ENCODE measurements at regions not wholly inside any gene's neighbourhood (a gene's known extent, or its start where the extent isn't known, plus 50 kb on each side); places are given as distances from the start of the nearest gene placed in this dataset.

GRCh38 chr11:101401245-101401644 is 182.6 kb downstream of the TRPC6 start:
- no peak overlapping the region for H3K4me3 ChIP-seq
- peaks cover 0 to 2% of the 10 kb centered on the region in 2 donors for H3K4me1 ChIP-seq
- TF ChIP-seq CTCF (IDR thresholded peaks at IDR 0.05), result no peak
- H3K9me3 ChIP-seq, result no peaks in the 10 kb centered on the region
- no peaks in the 10 kb centered on the region for H3K36me3 ChIP-seq
- no peak for DNase-seq (ENCODE audit: low spot score in 2 of 2)
- H3K27me3 ChIP-seq, result no peaks in the 10 kb centered on the region
- H3K27ac ChIP-seq, result no peak overlapping the region
- intact Hi-C loops (cut with DNase I), result no loop called here

- Histone ChIP-seq H3K9me3 (no peaks in the 10 kb centered on the region), H3K4me1 (peaks cover 0 to 2% of the 10 kb centered on the region in 2 donors), H3K36me3 (no peaks in the 10 kb centered on the region), H3K4me3 (no peak overlapping the region), H3K27me3 (no peaks in the 10 kb centered on the region), H3K27ac (peak overlapping the region; percentile 3 to 31)
- no peak for TF ChIP-seq CTCF (IDR thresholded peaks at IDR 0.05)
- intact Hi-C loops (cut with DNase I), result no loop called here
- no peak for DNase-seq (ENCODE audit: low spot score in 2 of 2)
Observed at GRCh38 chr11:101397979-101398378, 185.8 kb downstream of the TRPC6 start.

- no peak for DNase-seq (ENCODE audit: low spot score in 2 of 2)
- Histone ChIP-seq H3K9me3 (no peaks in the 10 kb centered on the region), H3K36me3 (no peaks in the 10 kb centered on the region), H3K27ac (no peak overlapping the region), H3K27me3 (no peaks in the 10 kb centered on the region), H3K4me3 (no peak overlapping the region), H3K4me1 (no peaks in the 10 kb centered on the region)
- intact Hi-C loops (cut with DNase I), result no loop called here
- TF ChIP-seq CTCF (IDR thresholded peaks at IDR 0.05), result peak in 1 of 3 experiments; percentile 23
Observed at GRCh38 chr11:101390539-101390938, 193.3 kb downstream of the TRPC6 start.

- Histone ChIP-seq H3K27me3 (no peaks in the 10 kb centered on the region), H3K9me3 (peaks cover 0 to 13% of the 10 kb centered on the region in 2 donors), H3K4me3 (no peak overlapping the region), H3K36me3 (no peaks in the 10 kb centered on the region), H3K4me1 (no peaks in the 10 kb centered on the region), H3K27ac (no peak overlapping the region)
- DNase-seq (ENCODE audit: low spot score in 2 of 2), result no peak
- no peak for TF ChIP-seq CTCF (IDR thresholded peaks at IDR 0.05)
- intact Hi-C loops (cut with DNase I), result no loop called here
Observed at GRCh38 chr11:101369835-101370234, 214.0 kb downstream of the TRPC6 start.

GRCh38 chr11:101363706-101364275 is 220.0 kb downstream of the TRPC6 start:
- TF ChIP-seq CTCF (IDR thresholded peaks at IDR 0.05), result no peak
- Histone ChIP-seq H3K4me1 (no peaks in the 10 kb centered on the region), H3K27ac (no peak overlapping the region), H3K4me3 (no peak overlapping the region), H3K9me3 (peaks cover 0 to 18% of the 10 kb centered on the region in 2 donors), H3K36me3 (no peaks in the 10 kb centered on the region), H3K27me3 (no peaks in the 10 kb centered on the region)
- intact Hi-C loops (cut with DNase I), result no loop called here
- no peak for DNase-seq (ENCODE audit: low spot score in 2 of 2)

GRCh38 chr11:101362643-101363042 is 221.2 kb downstream of the TRPC6 start:
- Histone ChIP-seq H3K27ac (no peak overlapping the region), H3K27me3 (no peaks in the 10 kb centered on the region), H3K4me1 (no peaks in the 10 kb centered on the region), H3K9me3 (peaks cover 0 to 23% of the 10 kb centered on the region in 2 donors), H3K36me3 (no peaks in the 10 kb centered on the region), H3K4me3 (no peak overlapping the region)
- TF ChIP-seq CTCF (IDR thresholded peaks at IDR 0.05), result no peak
- intact Hi-C loops (cut with DNase I), result no loop called here
- DNase-seq (ENCODE audit: low spot score in 2 of 2), result no peak
